OCI-M2 (cell line): ENCODE measurements at regions not wholly inside any gene's neighbourhood (a gene's known extent, or its start where the extent isn't known, plus 50 kb on each side); places are given as distances from the start of the nearest gene placed in this dataset.

Experiments used
- DNase-seq: peaks from one replicate; lab custom pipeline; 2025; ENCODE audit not compliant: unreplicated experiment; lab: John Stamatoyannopoulos, UW

DNA sequence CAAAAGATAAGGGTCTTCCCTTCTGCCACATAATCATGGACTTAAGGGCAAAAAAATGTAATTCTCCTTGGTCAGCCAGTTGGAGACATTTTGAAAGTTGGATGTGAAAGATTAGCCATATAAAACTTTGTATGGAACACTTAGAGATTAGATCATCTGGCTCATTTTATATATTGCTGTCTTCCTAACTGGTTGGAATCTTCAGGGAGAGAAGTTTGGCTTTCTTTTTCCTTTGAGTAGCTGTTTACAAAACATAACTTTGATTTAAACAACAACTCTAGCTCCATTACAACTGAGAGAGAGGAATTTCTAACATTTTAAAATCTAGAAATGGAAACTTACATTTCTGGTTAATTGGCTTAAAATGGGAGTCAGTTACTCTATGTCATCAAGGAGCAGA lies 132.7 kb downstream of the RDH14 start:
- DNase-seq, result no peak

DNA sequence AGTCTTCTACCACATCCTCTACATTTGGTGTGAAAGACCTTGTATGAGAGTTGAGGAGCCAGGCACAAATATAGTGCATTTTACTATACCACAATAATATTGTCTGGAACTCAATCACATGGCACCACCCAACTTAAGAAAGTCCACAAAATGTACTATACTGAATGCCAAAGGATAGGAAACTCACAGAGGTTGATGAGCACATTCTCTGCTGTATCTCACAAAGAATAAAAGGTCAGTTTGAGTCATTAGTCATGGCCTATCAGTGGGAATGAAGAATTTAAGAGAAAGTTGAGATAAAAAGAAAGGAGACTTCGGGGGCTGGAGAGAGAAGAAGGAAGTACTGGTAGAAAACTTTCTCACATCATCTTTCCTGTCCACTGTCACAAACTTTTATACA lies 134.3 kb downstream of the RDH14 start:
- DNase-seq, result no peak

DNA sequence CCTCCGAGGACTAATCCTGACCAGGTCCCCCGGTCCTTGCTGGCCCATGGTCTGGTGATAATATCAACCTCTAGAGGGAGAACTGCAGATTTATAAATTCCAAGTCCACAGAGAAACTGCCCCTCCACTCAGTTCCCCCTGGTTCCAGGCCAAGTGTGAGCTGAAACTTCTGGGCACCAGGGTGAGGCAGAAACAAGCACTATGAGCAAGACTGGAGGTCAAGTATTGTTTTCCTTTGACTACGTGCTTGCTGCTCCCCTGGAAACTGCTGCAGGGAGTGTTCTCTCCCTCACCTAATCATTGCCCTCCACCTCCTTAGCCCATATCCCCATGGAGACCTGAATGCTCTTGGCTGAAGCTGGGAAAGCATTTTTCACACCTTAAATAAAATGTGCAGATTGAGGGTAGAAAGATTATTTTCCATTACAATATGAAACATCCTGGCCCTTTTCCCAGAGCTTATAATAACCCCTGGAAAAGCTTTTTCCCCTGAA lies 135.2 kb downstream of the RDH14 start:
- DNase-seq, result no peak

DNA sequence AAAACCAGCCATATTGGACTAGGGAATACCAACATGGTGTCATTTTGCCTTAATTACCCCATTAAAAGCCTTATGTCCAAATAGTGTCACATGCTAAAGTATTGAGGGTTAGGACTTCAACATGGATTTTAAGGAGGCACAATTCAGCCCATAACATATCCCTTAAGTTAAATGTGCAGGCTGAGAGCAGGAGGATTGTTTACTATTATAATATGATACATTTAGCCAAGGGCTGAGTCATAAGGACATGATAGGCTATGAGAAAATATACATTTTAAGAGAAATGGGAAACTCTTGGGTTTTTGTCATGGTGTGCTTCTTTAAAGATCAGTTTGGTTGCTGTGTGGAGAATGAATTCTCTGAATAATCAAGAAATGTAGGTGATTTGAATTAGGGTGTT lies 136.8 kb downstream of the RDH14 start:
- no peak for DNase-seq

DNA sequence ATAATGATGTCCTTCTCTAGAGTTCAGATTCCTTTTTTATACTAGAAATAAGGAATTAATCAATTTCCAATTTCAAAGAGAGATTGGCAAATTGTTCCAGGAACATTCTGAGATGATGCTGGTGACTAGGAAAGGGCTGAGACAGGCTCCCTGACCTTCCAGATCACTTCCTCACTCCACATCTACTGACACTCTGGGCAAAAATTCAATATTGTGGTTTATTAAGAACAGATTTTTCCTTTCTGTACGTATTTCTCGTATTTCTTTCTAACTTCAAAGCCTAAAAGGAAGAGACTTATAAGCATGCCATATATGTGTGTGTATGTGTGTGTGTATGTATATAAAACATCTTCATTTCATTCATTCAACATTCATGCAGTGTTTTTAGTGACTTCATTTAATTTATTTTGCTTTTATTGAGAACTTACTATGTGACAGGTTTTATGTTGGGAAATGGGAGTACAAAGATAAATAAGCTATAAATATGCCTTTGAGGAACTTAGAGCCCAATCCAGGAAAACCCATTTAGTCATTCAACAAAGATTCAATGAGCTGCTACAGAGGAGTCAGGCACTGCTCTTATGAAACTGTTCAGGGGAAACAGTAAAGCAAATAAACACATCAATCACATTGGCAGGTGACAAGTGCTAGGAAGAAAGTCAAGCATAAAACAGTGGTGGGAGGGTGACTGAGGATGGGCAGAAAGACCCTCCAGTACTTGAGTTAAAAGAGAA lies 137.9 kb downstream of the RDH14 start:
- DNase-seq, result no peak

DNA sequence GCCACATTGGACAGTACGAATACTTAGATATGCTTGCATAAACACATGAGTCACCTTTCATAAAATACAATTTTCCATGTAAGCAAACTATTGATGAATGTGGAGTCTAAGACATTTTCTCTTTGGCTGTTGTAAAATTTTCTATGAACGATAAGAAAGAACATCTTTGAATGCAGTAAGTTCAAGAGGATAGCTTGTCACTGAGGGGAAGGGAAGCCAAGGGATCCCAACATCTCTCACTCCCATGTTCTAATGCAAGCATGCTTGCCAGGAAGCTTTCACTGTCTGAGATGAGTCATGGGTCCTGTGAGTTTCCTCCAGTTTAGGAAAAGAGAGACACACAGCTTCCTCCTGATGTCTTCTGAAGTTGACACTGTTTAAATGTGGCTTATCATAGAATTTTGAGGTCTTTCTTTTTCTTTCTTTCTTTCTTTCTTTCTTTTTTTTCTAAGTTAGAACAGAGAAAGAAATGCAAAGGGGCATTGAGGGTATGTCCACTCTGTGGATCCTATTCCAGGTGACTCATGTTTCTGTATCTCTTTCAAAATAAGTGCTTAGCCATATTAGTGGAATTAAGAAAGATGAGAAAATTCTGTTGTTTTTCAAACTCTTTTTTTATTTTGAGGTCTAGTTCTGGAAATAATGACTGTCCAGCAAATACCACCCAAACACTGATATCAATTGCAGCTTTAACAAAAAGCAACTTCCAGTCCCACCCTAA lies 146.6 kb downstream of the RDH14 start:
- DNase-seq, result no peak

DNA sequence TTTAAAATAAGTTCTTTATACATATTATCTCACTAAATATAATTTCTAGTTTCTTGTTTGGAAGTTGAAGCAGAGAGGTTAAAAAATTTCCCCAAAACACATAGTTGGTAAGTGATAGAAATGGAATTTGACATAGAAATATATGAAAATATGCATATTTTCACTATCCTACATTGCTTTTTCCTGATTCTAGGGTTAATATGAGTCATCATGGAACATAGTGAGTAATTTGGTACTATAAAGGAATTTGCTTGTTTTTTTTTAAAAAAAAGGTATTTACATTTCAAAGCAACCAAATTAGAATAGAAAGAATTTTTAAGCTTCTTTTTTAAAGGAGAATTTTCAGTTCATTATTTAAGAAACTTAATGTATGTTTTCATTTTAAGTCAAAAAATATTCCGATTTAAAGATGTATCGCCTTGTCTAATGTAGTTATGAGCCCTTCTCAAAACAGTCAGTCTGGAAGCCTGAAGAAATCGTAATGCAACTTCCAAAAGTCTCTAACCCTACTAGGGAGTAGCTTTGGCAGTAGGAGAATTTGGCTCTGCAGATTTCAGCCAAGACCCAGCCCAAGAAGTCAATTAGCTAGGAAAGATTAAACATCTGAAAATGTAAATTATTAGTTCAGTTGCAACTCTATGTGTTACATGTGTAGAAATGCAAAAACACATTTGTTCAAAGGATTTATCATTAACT lies 147.3 kb downstream of the RDH14 start:
- no peak for DNase-seq

DNA sequence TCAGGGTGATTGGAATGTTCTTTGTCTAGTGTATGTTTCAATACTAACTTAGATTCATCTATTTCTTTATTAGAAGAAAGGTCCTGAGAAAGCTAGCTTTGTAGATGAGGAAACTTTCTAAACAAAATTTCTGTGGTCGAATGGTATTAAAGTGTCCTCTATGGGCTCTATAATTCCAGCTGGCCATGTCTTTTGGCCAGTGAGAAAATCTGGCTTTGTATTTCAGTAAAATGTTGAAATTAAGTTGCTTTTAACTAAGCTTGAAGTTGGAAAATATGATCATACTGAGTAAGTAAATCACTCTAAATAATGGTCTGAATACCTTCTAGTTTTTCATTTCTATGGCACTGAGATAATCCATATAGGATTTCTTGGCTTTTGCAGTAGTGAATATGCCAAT lies 148.8 kb downstream of the RDH14 start:
- DNase-seq, result no peak

DNA sequence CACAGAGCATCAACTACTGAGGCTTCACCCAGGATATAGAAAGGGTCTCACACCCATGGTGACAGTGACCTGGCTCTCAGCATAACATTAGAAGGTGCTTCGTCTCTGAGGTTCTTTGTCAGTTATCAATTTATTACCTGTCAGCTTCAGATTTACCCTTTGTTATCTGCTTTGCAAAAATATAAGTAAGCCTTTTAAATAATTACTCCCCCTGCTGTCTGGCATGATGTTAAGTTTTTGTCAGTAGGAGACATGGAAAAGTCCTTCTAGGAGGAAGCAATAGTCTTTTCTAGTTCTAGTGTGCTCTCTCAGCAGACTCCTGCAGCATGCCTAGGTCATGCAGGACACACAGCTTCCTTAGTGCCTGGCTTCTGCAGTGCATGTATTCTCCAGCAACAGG lies 149.9 kb downstream of the RDH14 start:
- no peak for DNase-seq

DNA sequence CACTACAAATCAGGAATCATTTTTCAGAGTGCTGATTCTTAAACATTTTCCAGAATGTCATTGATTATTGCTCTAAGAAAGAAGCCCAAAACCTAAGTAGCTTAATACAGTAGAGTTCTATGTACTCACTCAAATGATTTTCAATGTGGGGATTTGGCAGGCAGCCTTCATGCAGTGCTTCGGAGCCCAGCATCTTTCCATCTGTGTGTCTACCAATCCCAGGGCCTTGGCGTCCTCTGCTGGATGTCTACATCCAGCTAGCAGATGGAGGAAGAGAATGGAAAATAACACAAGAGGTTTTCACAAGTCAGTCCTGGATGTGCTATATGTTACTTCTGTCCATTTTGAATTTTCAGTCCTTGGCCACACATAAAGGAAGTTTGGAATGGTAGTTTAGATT lies 151.8 kb downstream of the RDH14 start:
- DNase-seq, result no peak

DNA sequence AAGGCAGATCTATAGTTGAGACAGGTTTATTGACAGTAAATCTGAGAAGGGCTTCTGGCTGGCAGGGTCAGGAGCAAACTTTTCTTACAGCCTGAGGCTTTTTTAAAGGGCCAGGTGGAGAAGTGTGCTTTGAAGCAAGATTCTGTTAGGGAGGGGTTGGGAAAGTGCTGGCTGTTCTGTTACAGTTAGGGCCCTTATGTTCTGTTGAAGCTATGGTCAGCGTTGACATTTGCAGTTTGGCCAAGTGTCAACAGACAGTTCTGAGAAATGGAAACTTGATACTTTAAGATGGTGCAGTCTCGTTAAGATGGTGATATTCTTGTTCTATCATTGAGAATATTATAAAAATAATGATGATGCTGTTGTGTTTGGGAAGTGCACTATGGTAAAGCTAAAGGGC lies 154.2 kb downstream of the RDH14 start:
- DNase-seq, result no peak

DNA sequence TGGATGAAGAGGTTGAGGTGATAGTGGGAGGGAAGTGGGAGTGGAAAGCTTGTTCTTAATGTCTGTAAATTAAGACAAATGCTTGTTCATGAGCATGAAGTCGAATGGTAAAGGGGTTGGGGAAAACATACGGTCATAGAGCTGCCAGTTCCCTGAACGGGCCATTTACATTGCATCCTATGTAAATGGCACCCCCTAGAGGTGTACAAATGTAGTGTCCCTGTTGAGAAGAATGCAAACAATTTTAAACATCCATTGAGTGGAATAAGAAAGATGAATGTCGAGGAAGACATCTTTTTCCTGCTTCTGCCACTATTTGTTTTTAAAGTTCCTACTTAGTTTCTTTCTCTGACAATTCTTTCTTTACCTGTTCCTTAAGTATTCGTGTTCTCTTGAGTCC lies 155.7 kb downstream of the RDH14 start:
- no peak for DNase-seq

DNA sequence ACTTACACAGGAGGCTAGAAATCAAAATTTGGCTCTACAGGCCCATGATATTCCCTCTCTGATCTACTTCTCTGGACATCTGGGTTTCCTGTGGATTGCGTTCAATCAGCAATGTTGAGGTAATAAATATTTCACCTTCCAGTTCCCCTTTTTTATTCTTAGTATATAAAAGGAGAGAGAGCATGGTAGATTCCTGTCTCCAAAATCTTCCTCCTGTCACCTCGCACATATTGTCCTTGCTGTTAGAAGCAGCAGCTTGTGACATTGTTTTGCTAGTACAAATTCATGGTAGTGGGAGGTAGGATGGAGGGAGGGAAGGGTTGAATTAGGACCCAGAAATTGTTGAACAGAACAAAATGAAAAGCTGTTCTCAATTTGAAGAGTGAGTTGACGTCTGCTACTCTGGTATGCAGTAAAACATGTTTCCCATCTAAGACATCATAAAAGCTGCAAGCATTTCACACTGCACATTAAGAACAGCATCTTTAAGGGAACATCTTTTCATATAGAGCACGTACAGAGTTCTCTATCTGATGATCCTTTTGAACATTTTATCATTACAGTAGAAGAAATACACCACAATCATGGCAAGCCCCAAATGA lies 156.4 kb downstream of the RDH14 start:
- no peak for DNase-seq

DNA sequence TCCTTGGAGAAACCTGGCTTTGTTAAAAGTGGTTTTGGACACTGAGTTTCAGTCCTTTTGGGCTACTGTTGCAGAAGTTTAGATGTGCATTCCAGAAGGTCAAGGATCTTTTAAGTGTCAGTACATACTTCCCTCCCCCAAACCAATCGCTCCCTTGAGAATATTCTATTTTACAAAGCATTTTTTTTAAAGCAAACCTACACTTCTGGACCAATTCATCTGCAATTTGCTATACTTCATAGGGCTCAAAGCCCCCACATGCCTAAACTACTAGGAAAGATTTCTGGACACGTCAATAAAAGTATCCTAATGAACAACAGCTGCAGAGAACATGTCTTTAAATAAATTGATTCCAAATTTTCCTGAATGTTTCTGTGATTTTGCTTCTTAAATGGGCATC lies 157.6 kb downstream of the RDH14 start:
- no peak for DNase-seq

DNA sequence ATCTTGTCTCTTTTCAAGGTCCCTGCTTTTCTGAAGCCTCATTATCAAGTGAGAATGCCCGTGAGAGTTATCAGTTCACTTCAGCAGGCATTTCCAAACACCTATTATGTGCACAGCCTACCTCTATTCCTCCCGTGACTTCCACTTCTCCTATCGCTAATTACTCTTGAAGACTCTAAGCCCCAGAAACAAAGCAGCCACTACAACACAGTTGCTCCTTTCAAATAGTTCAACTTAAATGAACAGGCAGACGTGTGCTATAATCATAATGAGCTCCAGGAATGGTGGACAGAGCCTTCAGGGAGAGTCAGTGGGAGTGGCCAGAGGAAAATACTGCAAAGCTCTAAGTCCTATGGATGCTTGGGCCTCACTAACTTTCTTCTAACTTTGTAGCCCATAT lies 159.0 kb downstream of the RDH14 start:
- DNase-seq, result no peak

DNA sequence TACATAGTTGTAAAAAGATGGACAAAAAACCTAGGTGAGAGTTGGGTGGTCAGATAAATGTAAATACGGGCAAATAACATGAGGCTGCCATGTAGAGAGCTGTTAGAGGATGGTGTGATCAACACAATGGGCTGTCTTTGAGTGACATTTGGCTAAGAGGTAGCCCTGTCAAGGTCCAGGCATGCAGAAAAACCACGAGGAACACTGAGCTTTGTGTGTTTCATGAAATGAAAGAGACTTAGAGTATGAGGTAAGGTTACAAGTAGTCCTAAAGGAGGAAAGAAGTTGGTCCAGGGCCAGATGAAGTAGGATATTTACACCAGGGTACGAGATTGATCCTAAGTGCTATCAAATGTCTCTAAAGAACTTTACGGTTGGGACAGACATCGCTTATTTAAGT lies 160.9 kb downstream of the RDH14 start:
- no peak for DNase-seq

DNA sequence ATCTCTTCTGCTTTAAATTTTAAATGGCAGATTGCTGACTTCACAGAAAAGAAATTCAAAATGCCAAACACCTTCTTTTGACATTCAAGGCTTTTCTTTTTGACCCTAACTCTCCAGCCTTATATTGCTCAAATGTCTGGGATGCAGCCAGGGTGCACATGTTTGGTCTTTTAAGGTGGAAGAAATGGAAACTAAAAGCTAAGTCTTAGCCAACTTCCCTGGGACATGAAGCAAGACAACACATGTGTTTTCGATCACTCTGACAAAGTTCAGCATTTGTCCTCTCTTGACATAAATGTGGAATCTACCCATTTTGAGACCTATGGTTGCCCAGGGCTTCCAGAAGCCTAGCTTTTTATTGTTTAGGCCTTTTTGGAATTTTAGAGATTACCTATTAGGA lies 161.6 kb downstream of the RDH14 start:
- no peak for DNase-seq

DNA sequence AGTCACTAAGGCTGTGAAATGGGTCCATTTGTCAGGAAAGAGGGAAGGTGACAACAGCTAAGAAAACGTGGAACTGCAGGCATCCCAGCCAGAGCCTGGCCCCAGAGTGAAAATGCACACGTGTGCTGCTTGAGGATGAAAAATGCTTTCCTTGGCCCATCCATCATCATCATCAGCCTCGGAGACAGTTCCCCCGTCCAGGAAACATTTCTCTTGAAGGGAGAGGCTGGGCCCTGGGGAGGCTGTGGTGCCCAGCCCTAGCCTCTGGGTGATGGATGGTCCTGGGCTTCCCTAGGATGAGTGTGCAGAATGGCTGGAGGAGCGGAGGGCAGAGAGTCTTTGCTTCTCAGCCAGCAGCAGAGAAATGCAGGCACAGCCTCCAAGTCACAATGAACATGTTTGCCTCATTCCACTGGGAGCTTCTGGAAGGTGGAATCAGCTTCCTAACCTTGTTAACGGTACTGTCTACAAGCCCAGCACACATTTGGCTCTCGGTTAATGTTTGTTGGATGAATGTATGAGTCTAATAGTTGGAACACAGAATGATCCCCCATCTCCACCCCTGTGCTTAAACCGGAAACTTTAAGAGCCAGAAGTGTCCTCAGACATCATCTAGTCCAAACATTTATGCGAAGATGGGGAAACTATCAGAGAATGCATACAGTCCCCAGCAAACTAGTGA lies 164.0 kb downstream of the RDH14 start:
- DNase-seq, result no peak

DNA sequence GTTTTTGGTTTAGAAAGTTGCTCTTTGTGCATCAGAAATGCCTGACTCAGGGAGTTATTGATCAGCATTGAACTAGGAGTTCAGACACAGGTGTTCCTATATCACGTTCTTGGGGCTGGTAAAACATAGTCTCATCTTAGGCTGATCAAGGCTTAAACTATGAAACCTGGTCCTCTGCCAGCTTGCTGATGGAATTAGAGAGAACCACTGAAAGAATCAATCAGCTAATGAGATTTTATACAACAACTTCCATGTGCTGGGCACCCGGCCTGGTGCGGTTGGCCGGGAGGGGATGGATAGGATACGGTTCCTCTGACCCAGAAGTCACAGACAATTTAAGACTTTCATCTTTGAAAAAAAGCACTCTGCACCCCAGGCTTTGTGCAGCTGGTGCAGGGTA lies 164.9 kb downstream of the RDH14 start:
- DNase-seq, result no peak

DNA sequence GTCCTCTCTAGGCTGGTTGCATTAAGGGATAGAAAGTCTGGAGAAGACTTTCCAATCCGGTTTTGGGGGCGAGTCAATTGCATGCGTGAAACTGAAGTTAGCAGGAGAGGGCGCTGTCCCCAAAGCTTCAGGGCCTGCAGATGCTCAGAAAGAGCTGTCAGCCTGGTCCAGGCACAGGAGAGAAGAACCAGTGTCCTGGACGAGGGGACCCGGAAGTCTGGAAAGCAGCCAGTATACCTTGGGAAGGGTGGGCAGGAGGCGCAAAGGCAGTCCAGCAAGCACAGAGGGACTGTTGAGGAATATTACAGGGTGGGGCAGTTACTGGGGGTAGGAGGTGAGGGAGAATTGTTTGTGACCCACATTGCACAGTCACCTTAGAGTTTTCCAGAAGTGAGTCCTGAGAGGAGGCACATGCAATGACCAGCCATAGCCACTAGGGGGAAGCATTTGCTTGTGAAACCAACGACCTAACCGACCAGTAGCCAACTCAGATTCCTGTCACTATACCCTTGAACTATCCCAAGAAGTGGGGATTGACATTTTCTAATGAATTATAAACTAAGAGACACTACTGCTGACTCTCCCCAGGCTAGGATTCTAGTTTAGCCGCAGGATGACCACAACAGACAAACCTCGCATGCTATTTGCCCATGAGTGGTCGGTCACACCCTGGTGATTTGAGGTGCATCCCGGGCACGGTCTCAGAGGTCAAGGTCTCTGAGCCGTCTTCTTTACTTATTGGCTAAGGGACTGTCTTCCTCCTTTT lies 172.8 kb downstream of the RDH14 start:
- DNase-seq, result no peak
